HG02623 (cell line): ENCODE measurements at regions not wholly inside any gene's neighbourhood (a gene's known extent, or its start where the extent isn't known, plus 50 kb on each side); places are given as distances from the start of the nearest gene placed in this dataset.
"Not testable (repeated sequence)": the region's sequence is repeated elsewhere in the genome, so short reads cannot be mapped to it uniquely, and the experiment has no call there.

Experiments used
- ATAC-seq: cut with Tn5 transposase; IDR thresholded peaks from one replicate; pipeline ENCODE4 v1.9.1; 2021; ENCODE audit warnings: moderate library complexity; ENCODE audit not compliant: unreplicated experiment

GRCh38 chr2:8119782-8120505, 561.9 kb upstream of the ID2 start:
- no peak for ATAC-seq

DNA sequence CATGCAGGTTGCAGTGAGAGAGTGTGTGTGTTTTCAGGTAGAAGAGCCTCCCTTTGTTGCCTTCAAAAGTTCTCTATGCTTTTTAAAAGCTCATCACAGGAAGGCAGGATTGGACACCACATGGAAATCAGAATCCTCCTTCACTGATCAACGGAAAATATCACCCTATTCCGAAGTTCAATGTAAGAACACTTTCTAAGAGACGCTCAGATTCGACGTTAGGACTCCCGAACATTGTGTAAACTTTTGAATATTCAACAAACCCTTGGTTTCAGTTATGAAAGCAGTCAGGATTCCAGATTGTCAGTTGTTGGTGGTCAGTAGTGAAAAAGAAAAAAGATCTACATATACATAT, 561.4 kb upstream of the ID2 start:
- no peak for ATAC-seq

GRCh38 chr2:8121022-8121825, 560.6 kb upstream of the ID2 start:
- no peak for ATAC-seq

GRCh38 chr2:8121826-8122513, 559.9 kb upstream of the ID2 start:
- no peak for ATAC-seq

GRCh38 chr2:8122520-8122919, 559.3 kb upstream of the ID2 start:
- no peak for ATAC-seq

GRCh38 chr2:8123464-8123863, 558.4 kb upstream of the ID2 start:
- no peak for ATAC-seq

- ATAC-seq = no peak
Measured at GRCh38 chr2:8125741-8126711, 555.8 kb upstream of the ID2 start.

GRCh38 chr2:8126783-8127182, 555.1 kb upstream of the ID2 start:
- ATAC-seq = no peak

GRCh38 chr2:8131423-8131822, 550.4 kb upstream of the ID2 start:
- not testable (repeated sequence) for ATAC-seq

DNA sequence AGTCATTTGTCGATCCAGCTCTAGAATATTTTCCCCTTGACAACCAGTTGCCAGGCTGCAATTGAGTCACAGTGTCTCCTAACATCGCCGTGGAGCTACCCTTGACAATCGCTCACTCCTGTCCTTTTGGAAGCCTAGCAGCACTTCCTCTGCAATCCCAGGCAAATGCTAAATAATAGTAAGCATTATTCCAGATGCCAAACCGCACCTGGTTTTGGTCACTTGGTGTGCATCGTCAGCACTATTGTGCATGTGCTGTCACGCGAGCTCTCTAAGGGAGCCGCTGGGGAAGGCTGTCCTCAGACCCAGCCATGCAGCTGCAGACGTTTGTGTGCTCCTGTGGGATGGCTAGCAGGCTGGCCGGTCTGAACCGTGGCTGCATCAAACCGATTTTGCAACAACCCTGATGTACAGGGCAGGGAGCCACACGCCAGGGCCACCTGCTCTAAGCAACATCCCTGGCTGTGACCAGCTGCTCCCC, 549.5 kb upstream of the ID2 start:
- ATAC-seq = no peak

DNA sequence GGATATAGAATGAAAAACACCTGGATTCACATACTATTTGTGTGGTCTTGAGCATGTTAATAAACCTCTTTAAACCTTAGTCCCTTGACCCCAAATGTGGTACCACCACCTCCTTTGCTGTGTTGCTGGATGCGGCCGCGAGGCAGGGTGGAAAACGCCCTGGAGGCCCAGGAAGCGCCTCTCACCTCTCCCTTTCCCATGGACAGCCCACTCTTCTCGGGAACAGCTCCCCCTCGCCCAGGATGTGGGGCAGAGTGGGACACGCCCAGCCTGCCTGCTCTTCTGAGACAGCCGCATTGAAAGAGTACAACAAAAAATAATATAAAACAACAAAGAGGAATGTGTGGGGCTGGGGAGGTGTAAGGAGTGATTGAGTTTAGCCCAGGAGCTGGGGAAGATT, 549.0 kb upstream of the ID2 start:
- ATAC-seq = no peak

DNA sequence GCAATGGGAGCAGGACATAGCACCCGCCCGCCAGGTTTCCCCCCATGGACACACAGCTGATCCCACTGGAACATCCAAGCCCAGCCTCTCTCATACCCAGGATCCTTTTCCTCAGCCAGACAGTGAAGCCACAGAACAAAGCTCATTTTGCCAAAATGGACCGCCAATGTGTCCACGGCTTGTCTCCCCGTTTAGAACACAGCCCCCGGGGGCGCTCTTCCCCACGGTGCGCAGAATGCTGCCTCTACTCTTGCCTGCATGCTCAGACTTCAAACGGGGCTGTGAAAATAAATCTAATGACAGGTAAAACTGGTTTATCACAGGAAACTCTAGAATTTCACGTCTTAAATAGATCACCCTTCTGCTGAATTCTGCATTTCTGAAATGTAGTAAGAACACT, 548.5 kb upstream of the ID2 start:
- ATAC-seq = no peak

- ATAC-seq = no peak
Measured at GRCh38 chr2:8133913-8134472, 547.9 kb upstream of the ID2 start.

- no peak for ATAC-seq
Measured at GRCh38 chr2:8134473-8134932, 547.4 kb upstream of the ID2 start.

- ATAC-seq = no peak
Measured at GRCh38 chr2:8134985-8135682, 546.7 kb upstream of the ID2 start.

GRCh38 chr2:8137801-8138200, 544.1 kb upstream of the ID2 start:
- no peak for ATAC-seq

DNA sequence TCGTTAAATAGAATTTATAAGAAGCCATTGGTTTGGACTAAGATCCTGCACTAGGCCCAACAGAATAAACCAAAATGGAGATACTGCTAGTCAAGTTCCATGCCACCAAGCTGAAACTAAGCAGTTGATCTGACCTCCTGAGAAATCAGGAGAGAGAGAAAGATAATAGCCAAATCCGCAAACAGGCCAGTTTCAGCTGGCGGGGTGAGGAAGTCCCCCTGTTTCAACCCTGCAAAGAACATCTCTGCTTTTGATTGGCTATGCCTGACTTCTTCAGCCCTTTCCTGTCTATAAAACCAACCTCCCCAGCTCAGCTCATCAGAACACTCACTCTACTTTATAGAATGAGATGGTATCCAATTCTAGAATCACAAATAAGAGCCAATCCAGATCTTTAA, 543.3 kb upstream of the ID2 start:
- ATAC-seq = no peak

DNA sequence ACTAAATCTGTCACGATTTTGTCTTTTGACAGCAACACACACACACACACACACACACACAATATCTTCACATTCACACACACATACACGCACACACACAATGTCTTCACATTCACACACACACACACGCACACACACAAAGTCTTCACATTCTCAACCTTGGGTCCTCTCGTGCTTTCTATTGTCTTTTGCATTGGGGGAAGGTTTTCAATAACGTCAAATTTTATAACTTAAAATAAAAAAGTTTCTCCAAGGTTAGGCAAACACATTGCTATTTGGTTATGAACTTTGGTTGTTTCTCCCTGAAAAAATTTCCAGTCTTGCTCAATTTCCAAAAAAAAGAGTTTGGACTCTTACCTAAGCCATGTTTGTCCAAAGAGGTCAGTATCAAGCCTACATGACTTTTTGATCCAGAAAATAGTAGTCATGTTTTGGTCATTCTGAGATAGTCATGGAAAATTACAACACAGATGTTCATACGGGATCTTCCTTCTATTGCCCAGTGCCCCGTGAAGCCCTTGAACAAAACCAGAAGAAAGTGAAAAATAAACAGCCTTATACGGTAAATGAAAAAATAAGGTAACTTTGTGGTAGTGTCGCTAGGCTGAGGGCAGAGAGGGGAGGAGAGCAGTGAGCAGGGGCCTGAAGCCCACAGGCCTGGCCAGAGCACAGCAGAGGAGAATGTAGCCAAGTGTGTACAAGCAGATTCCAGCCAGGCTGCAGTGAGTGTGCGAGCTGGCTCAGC, 542.8 kb upstream of the ID2 start:
- ATAC-seq = no peak

- no peak for ATAC-seq
Measured at GRCh38 chr2:8139668-8140200, 542.1 kb upstream of the ID2 start.
